GM10266 (cell line): ENCODE measurements at regions not wholly inside any gene's neighbourhood (a gene's known extent, or its start where the extent isn't known, plus 50 kb on each side); places are given as distances from the start of the nearest gene placed in this dataset.

ENCODE experiments used
- DNase-seq: peaks from one replicate; pipeline ENCODE4 v3.0.0; 2012; ENCODE audit errors: extremely low spot score
- CTCF ChIP-seq: IDR thresholded peaks from 2 replicates; pipeline ENCODE4 v1.5.1; 2012; ENCODE audit warnings: mild to moderate bottlenecking, low read depth; ENCODE audit not compliant: control insufficient read depth, insufficient read depth; ENCODE audit errors: missing control alignments

GRCh38 chr6:142523515-142524375 is 221.9 kb downstream of the ADGRG6 start:
- no peak for TF ChIP-seq CTCF
- no peak for DNase-seq

GRCh38 chr6:142530566-142530965 is 228.8 kb downstream of the ADGRG6 start:
- TF ChIP-seq CTCF = no peak

GRCh38 chr6:142531727-142532126 is 229.9 kb downstream of the ADGRG6 start:
- TF ChIP-seq CTCF = no peak
- DNase-seq = no peak

More at GRCh38 chr6:142530566-142530965, 228.8 kb downstream of the ADGRG6 start:
- DNase-seq = no peak

GRCh38 chr6:142534076-142534475 is 232.3 kb downstream of the ADGRG6 start:
- DNase-seq = no peak
- TF ChIP-seq CTCF = no peak

- no peak for TF ChIP-seq CTCF
- DNase-seq = no peak
Observed at GRCh38 chr6:142534484-142534883, 232.7 kb downstream of the ADGRG6 start.

GRCh38 chr6:142537612-142538478 is 236.0 kb downstream of the ADGRG6 start:
- DNase-seq = no peak

More at GRCh38 chr6:142537612-142538478, 236.0 kb downstream of the ADGRG6 start:
- peak; percentile 28 for TF ChIP-seq CTCF
